HEK293 (cell line): ENCODE measurements at regions not wholly inside any gene's neighbourhood (a gene's known extent, or its start where the extent isn't known, plus 50 kb on each side); places are given as distances from the start of the nearest gene placed in this dataset.
"Not testable (repeated sequence)": the region's sequence is repeated elsewhere in the genome, so short reads cannot be mapped to it uniquely, and the experiment has no call there.

Source experiments
- CTCF ChIP-seq: fragments of 450-650 bp; formaldehyde crosslinking; IDR thresholded peaks from 2 replicates; pipeline ENCODE4 v1.5.1; 2016; ENCODE audit warnings: missing biosample characterization, missing genetic modification characterization
- SCRT2 ChIP-seq: fragments of 450-650 bp; formaldehyde crosslinking; IDR thresholded peaks from 2 replicates; pipeline ENCODE4 v1.5.1; 2016; ENCODE audit warnings: missing biosample characterization, missing genetic modification characterization
- ZBTB1 ChIP-seq: fragments of 450-650 bp; formaldehyde crosslinking; IDR thresholded peaks from 2 replicates; pipeline ENCODE4 v1.5.1; 2016; ENCODE audit warnings: missing biosample characterization, missing genetic modification characterization
- ZNF202 ChIP-seq: fragments of 450-650 bp; formaldehyde crosslinking; IDR thresholded peaks from 2 replicates; pipeline ENCODE4 v1.5.1; 2016; ENCODE audit warnings: missing biosample characterization, missing genetic modification characterization, borderline replicate concordance
- ZNF654 ChIP-seq: fragments of 450-650 bp; formaldehyde crosslinking; IDR thresholded peaks from 2 replicates; pipeline ENCODE4 v1.5.1; 2016; ENCODE audit warnings: low read depth, missing biosample characterization, missing genetic modification characterization
- ZSCAN23 ChIP-seq: fragments of 450-650 bp; formaldehyde crosslinking; IDR thresholded peaks from 2 replicates; pipeline ENCODE4 v1.5.1; 2016; ENCODE audit warnings: missing biosample characterization, missing genetic modification characterization
- TF ChIP-seq, protein P1 (sequence below): fragments of 450-650 bp; formaldehyde crosslinking; IDR thresholded peaks from 2 replicates; pipeline ENCODE4 v1.5.1; 2016; ENCODE audit warnings: missing biosample characterization, missing genetic modification characterization, low read depth

DNA sequence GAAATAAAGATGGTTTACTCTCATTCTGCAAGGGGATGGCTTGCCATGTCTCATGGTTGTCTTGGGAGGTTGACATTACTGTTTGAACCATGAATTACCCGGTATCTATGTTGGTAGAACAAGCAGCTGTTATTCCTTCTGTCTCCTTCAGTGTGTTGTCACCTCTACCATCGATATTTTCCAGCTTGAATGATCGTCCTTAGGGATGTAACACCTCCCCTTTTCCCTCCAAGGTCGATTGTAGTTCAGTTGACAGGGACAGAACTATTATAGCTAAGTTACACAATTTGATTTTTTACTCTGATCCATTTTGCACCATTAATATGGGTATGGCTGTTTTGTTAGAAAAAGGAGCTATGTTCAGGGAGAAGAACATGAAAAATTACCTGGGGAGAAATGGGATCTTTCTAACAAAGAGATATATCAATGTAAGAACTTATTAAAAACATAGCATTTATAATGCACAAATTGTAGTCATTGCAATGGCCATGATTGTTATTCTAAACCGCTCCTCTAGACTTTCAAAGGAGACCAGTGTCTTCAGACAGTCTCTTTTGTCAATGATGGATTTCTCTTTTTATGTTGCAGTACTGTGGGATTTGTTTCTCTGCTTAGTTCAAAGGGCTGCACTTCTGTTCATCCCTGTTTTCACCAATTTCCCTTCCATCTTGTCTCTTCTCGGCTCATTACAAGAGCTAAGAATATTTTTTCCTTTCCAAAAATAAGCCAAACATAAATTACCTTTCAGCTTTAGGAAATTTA lies 681.6 kb downstream of the PRIM2 start:
- not testable (repeated sequence) for TF ChIP-seq ZNF202 (tag by site-specific recombination); CTCF (tag by site-specific recombination); ZNF654 (tag by site-specific recombination); ZSCAN23; ZBTB1 (tag by site-specific recombination); SCRT2
- TF ChIP-seq, protein P1, sequence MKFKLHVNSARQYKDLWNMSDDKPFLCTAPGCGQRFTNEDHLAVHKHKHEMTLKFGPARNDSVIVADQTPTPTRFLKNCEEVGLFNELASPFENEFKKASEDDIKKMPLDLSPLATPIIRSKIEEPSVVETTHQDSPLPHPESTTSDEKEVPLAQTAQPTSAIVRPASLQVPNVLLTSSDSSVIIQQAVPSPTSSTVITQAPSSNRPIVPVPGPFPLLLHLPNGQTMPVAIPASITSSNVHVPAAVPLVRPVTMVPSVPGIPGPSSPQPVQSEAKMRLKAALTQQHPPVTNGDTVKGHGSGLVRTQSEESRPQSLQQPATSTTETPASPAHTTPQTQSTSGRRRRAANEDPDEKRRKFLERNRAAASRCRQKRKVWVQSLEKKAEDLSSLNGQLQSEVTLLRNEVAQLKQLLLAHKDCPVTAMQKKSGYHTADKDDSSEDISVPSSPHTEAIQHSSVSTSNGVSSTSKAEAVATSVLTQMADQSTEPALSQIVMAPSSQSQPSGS (tag by site-specific recombination), result not testable (repeated sequence)
